ENCODE measurements at regions not wholly inside any gene's neighbourhood (a gene's known extent, or its start where the extent isn't known, plus 50 kb on each side); places are given as distances from the start of the nearest gene placed in this dataset.

DNA sequence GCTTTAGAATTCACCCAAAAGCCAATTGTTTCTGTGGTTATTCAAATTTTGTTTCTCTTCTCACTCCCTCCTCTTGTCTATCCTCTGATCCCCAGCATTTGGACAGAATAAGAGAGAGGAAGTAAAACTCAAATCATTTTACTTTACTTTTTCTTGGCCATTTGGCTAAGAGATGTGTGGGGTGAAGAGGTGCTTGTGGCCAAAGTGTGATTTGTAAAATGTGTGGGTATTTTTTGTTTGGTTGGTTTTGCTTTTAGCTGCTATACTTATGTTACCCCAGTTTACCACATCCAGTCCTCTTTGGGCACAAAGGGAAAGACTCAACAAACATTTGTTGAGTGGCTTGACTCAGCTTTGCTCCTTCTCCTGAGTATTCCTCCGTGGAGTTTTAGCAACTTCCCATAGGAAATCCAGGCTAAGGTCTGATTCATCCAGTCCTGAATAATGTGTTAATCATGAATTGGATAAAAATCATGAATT lies 109.1 kb upstream of the CYP1B1 start:
- H3K27ac ChIP-seq (ENCODE audit: low read depth, low read length): no peak overlapping the region
- no peaks in the 10 kb centered on the region for H3K36me3 ChIP-seq (ENCODE audit: control insufficient read depth, insufficient read depth, low read length)
- no peak overlapping the region for H3K4me3 ChIP-seq (ENCODE audit: low read depth, low read length)
- H3K9me3 ChIP-seq (ENCODE audit: control insufficient read depth, insufficient read depth, low read length): no peaks in the 10 kb centered on the region
- H3K4me1 ChIP-seq (ENCODE audit: control insufficient read depth, insufficient read depth, low read length): no peaks in the 10 kb centered on the region
- H3K9ac ChIP-seq (ENCODE audit: low read depth, low read length): no peak overlapping the region
- H3K27me3 ChIP-seq (ENCODE audit: control insufficient read depth, insufficient read depth, low read length): no peaks in the 10 kb centered on the region

DNA sequence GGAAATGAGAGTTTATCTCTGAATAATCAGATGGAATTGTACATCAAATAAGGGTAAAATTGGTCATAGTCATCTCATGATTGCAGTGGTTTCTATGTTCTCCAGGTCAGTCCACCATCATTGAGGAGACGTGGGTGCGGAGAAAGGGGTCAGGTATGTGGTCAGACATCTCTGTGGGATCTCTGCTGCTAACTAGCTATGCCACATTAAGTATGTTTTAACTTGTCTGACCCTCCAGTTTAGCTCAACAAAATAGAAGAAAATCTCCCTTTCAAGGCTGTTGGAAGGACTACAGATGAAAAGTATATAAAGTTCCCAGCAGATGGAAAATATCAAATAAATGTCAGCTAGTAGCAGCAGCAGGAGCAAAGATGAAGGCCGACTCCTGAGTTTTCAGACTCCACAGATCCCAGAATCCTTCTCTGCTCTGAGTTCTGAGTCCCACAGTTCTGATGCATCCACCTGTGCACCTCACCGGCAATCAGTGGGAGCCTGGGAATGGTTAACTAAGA lies 106.6 kb upstream of the CYP1B1 start:
- no peaks in the 10 kb centered on the region for H3K27me3 ChIP-seq (ENCODE audit: control insufficient read depth, insufficient read depth, low read length)
- H3K4me1 ChIP-seq (ENCODE audit: control insufficient read depth, insufficient read depth, low read length): no peaks in the 10 kb centered on the region
- H3K27ac ChIP-seq (ENCODE audit: low read depth, low read length): no peak overlapping the region
- no peaks in the 10 kb centered on the region for H3K9me3 ChIP-seq (ENCODE audit: control insufficient read depth, insufficient read depth, low read length)
- H3K36me3 ChIP-seq (ENCODE audit: control insufficient read depth, insufficient read depth, low read length): no peaks in the 10 kb centered on the region
- no peak overlapping the region for H3K9ac ChIP-seq (ENCODE audit: low read depth, low read length)
- H3K4me3 ChIP-seq (ENCODE audit: low read depth, low read length): no peak overlapping the region

DNA sequence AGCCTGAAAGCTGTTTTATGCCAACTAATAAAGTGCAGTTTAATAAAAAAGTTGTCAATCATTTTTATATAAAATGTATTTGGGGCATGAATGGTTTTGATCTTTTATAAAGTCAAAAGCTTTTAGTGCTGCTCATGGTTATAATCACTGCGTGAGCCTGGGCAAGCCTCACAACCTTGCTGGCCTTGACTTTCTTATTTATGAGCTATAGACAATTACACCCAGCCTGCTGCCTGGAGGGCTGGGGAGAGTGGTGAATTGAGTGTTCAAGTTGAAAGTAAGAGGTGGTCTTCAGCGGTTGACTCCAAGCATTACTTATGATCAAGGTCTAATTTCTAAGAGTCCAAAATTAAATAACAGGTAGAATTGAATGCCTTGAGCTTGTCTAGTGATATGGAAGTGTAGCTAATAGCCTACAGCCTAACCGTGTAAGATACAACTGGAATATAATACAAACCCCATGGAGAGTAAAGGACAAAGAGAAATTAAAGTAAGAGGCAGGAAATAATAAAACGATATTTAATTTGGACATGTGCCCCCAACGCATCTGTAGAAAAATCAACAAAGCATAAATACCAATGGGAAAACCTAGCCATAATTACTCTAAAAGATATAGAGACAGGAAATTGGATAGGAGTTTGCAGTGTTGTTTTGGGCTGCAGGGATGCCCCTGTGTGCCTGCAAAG lies 106.0 kb upstream of the CYP1B1 start:
- Histone ChIP-seq H3K9me3 (ENCODE audit: control insufficient read depth, insufficient read depth, low read length) (no peaks in the 10 kb centered on the region), H3K4me1 (ENCODE audit: control insufficient read depth, insufficient read depth, low read length) (no peaks in the 10 kb centered on the region), H3K4me3 (ENCODE audit: low read depth, low read length) (no peak overlapping the region), H3K27me3 (ENCODE audit: control insufficient read depth, insufficient read depth, low read length) (no peaks in the 10 kb centered on the region), H3K36me3 (ENCODE audit: control insufficient read depth, insufficient read depth, low read length) (no peaks in the 10 kb centered on the region), H3K27ac (ENCODE audit: low read depth, low read length) (no peak overlapping the region), H3K9ac (ENCODE audit: low read depth, low read length) (no peak overlapping the region)

DNA sequence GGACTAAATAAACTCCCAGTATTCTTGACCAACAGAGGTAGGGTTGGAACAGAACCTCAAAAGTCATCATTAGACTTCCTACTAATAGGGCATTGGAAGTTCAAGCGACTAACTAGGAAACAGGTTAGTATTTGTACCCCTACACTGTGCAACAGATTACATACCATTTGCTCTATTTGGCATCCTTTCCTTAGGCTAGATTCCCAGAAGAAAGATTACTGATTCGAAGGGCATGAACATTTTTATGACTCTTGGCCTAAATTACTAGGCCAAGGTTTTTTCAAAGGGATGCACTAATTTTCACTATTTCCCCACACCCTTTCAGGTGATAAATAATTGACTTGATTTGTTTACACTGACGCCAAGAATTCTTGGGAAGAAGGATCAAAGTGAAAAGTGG lies 104.8 kb upstream of the CYP1B1 start:
- no peaks in the 10 kb centered on the region for H3K9me3 ChIP-seq (ENCODE audit: control insufficient read depth, insufficient read depth, low read length)
- no peaks in the 10 kb centered on the region for H3K27me3 ChIP-seq (ENCODE audit: control insufficient read depth, insufficient read depth, low read length)
- H3K36me3 ChIP-seq (ENCODE audit: control insufficient read depth, insufficient read depth, low read length): no peaks in the 10 kb centered on the region
- H3K9ac ChIP-seq (ENCODE audit: low read depth, low read length): no peak overlapping the region
- no peak overlapping the region for H3K4me3 ChIP-seq (ENCODE audit: low read depth, low read length)
- H3K27ac ChIP-seq (ENCODE audit: low read depth, low read length): no peak overlapping the region
- no peaks in the 10 kb centered on the region for H3K4me1 ChIP-seq (ENCODE audit: control insufficient read depth, insufficient read depth, low read length)

GRCh38 chr2:38178556-38179419 lies 102.8 kb upstream of the CYP1B1 start:
- Histone ChIP-seq H3K36me3 (ENCODE audit: control insufficient read depth, insufficient read depth, low read length) (no peaks in the 10 kb centered on the region), H3K4me3 (ENCODE audit: low read depth, low read length) (no peak overlapping the region), H3K9me3 (ENCODE audit: control insufficient read depth, insufficient read depth, low read length) (no peaks in the 10 kb centered on the region), H3K27ac (ENCODE audit: low read depth, low read length) (no peak overlapping the region), H3K27me3 (ENCODE audit: control insufficient read depth, insufficient read depth, low read length) (no peaks in the 10 kb centered on the region), H3K9ac (ENCODE audit: low read depth, low read length) (no peak overlapping the region), H3K4me1 (ENCODE audit: control insufficient read depth, insufficient read depth, low read length) (no peaks in the 10 kb centered on the region)

DNA sequence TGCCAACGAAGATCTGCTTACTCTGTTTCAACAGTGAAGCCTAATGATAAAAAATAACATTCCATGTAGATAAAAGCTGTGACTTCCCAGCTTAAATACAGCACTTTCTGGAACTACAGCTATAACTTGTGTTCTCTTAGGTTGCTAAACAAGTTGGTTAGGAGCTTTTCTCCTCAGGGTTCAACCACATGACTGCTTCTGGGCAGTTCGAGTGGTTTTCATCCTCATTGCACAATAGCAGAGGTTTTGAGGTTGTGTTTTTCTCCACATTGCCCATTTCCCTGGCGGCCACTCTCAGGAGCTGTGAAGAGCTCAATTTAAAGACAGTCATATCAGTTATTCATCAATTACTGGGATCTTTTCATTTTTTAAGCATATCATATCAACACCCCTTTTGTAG lies 102.2 kb upstream of the CYP1B1 start:
- Histone ChIP-seq H3K4me1 (ENCODE audit: control insufficient read depth, insufficient read depth, low read length) (no peaks in the 10 kb centered on the region), H3K9ac (ENCODE audit: low read depth, low read length) (no peak overlapping the region), H3K36me3 (ENCODE audit: control insufficient read depth, insufficient read depth, low read length) (no peaks in the 10 kb centered on the region), H3K9me3 (ENCODE audit: control insufficient read depth, insufficient read depth, low read length) (no peaks in the 10 kb centered on the region), H3K27me3 (ENCODE audit: control insufficient read depth, insufficient read depth, low read length) (no peaks in the 10 kb centered on the region), H3K27ac (ENCODE audit: low read depth, low read length) (no peak overlapping the region), H3K4me3 (ENCODE audit: low read depth, low read length) (no peak overlapping the region)

- H3K27ac ChIP-seq (ENCODE audit: low read depth, low read length): no peak overlapping the region
- H3K9ac ChIP-seq (ENCODE audit: low read depth, low read length): no peak overlapping the region
- no peaks in the 10 kb centered on the region for H3K9me3 ChIP-seq (ENCODE audit: control insufficient read depth, insufficient read depth, low read length)
- H3K36me3 ChIP-seq (ENCODE audit: control insufficient read depth, insufficient read depth, low read length): no peaks in the 10 kb centered on the region
- H3K4me3 ChIP-seq (ENCODE audit: low read depth, low read length): no peak overlapping the region
- H3K4me1 ChIP-seq (ENCODE audit: control insufficient read depth, insufficient read depth, low read length): no peaks in the 10 kb centered on the region
- H3K27me3 ChIP-seq (ENCODE audit: control insufficient read depth, insufficient read depth, low read length): no peaks in the 10 kb centered on the region
Observed at GRCh38 chr2:38176619-38177021, 100.7 kb upstream of the CYP1B1 start.

DNA sequence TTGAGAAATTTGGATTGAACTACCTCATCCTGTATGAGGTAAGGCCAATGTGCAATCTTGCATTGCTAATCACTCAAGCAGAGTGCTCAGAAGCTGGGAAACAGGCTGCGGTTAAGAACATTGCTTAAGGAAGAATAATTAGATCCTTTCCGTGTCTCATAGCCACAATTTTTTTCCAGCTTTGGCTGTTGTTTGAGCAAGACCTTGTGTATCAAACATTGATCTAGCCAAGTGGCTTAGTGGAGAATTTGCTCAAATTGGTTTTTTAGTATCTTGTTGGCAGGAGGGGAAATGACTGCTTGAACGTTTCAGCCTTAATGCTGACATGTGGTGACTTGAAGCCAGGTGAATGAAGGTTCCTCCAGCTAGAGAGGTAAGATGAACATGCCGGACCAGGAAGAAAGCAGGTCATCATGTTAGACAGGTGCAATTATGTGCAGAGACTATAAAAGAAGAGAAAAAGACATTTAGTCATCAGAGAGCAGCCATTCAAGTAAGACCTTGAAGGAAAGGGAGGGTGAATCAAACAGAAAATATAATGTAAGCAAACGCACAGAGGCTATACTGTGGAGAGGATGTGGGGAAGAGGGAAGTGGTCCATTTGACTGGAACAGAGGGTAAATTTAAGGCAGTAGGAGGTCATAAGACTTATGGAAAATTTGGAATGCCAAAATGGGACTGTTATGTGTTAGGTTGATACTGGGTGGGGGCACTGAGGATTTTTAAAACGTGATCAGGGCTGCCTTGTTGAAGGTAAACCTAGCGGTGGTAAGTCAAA lies 98.9 kb upstream of the CYP1B1 start:
- no peak overlapping the region for H3K27ac ChIP-seq (ENCODE audit: low read depth, low read length)
- no peak overlapping the region for H3K9ac ChIP-seq (ENCODE audit: low read depth, low read length)
- 0 out of 2 replicates have a peak, but pooled peaks cover 2% of the 10 kb centered on the region for H3K4me1 ChIP-seq (ENCODE audit: control insufficient read depth, insufficient read depth, low read length)
- H3K27me3 ChIP-seq (ENCODE audit: control insufficient read depth, insufficient read depth, low read length): no peaks in the 10 kb centered on the region
- no peaks in the 10 kb centered on the region for H3K9me3 ChIP-seq (ENCODE audit: control insufficient read depth, insufficient read depth, low read length)
- no peak overlapping the region for H3K4me3 ChIP-seq (ENCODE audit: low read depth, low read length)
- H3K36me3 ChIP-seq (ENCODE audit: control insufficient read depth, insufficient read depth, low read length): no peaks in the 10 kb centered on the region

GRCh38 chr2:38174131-38174530 lies 98.2 kb upstream of the CYP1B1 start:
- Histone ChIP-seq H3K36me3 (ENCODE audit: control insufficient read depth, insufficient read depth, low read length) (no peaks in the 10 kb centered on the region), H3K27ac (ENCODE audit: low read depth, low read length) (no peak overlapping the region), H3K4me3 (ENCODE audit: low read depth, low read length) (no peak overlapping the region), H3K27me3 (ENCODE audit: control insufficient read depth, insufficient read depth, low read length) (no peaks in the 10 kb centered on the region), H3K9ac (ENCODE audit: low read depth, low read length) (no peak overlapping the region), H3K9me3 (ENCODE audit: control insufficient read depth, insufficient read depth, low read length) (no peaks in the 10 kb centered on the region), H3K4me1 (ENCODE audit: control insufficient read depth, insufficient read depth, low read length) (0 out of 2 replicates have a peak, but pooled peaks cover 2% of the 10 kb centered on the region)

- H3K4me1 ChIP-seq (ENCODE audit: control insufficient read depth, insufficient read depth, low read length): 0 out of 2 replicates have a peak, but pooled peaks cover 2% of the 10 kb centered on the region
Observed at GRCh38 chr2:38173683-38174082, 97.7 kb upstream of the CYP1B1 start.

More at GRCh38 chr2:38173683-38174082, 97.7 kb upstream of the CYP1B1 start:
- H3K4me3 ChIP-seq (ENCODE audit: low read depth, low read length): no peak overlapping the region
- no peaks in the 10 kb centered on the region for H3K27me3 ChIP-seq (ENCODE audit: control insufficient read depth, insufficient read depth, low read length)
- no peak overlapping the region for H3K9ac ChIP-seq (ENCODE audit: low read depth, low read length)
- H3K9me3 ChIP-seq (ENCODE audit: control insufficient read depth, insufficient read depth, low read length): no peaks in the 10 kb centered on the region
- H3K36me3 ChIP-seq (ENCODE audit: control insufficient read depth, insufficient read depth, low read length): no peaks in the 10 kb centered on the region
- H3K27ac ChIP-seq (ENCODE audit: low read depth, low read length): no peak overlapping the region

All from HUES48 (cell line).